COR-L47 (cell line): ENCODE measurements at regions not wholly inside any gene's neighbourhood (a gene's known extent, or its start where the extent isn't known, plus 50 kb on each side); places are given as distances from the start of the nearest gene placed in this dataset.

ENCODE experiments used
- DNase-seq: peaks from one replicate; lab custom pipeline; 2025; lab: John Stamatoyannopoulos, UW

GRCh38 chr14:95413289-95414215 is 93.8 kb upstream of the CLMN start:
- no peak for DNase-seq

DNA sequence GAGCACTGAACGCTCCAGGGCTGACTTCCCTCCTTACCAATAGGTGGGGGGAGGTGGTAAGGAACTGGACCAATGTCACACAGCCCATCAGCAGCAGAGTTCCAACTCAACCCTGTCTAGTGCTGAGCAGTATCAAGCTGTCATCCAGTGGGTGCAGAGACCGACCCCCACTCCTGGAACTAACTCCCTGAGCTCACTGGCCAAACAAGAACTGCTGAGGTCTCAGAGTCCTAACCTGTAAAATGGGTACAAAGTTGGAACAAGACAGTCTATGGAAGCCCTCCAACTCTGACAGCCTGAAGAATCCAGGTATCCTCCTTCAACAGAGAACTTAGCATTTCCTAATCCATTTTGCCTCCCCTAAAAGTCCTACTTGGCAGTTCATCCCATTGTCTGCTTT is 91.1 kb upstream of the CLMN start:
- DNase-seq = no peak

DNA sequence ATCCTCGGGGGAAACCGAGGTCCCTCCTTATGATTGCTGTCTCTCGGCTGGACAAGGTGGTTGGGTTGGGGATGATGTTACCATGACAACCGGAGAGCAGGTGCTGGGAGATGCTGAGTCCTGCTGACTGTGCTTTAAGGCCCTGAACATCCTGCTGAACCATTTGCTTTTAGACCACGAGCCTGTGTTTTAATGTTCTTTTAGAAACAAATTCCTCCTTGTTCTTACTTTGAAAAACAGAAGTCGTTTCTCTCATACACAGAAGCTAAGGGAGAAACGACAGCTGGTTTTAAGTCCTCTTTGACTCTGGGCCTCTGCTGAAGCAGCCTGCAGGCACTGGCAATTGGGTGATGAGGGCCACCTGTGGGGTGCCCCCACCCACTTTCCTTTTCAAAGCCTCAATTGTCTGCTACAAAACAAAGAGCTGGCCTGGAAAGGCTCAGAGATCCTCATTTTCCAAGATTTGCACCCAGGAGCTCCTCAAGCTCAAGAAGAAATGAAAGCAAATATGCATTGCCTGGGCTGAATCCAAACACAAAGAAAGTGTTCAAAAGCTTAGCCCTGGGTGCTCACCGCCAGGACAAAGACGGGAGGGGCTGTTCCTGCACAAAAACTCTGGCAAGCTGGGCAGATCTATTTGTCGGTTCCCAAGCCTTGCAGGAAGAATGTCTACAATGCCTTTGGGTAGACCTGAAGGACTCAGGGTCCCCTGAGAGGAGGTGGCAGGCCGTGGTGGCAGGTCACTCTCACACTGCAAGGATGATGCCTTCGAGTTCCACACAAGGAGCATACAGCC is 90.0 kb upstream of the CLMN start:
- DNase-seq = peak; percentile 46

GRCh38 chr14:95408731-95409476 is 89.2 kb upstream of the CLMN start:
- DNase-seq = no peak

DNA sequence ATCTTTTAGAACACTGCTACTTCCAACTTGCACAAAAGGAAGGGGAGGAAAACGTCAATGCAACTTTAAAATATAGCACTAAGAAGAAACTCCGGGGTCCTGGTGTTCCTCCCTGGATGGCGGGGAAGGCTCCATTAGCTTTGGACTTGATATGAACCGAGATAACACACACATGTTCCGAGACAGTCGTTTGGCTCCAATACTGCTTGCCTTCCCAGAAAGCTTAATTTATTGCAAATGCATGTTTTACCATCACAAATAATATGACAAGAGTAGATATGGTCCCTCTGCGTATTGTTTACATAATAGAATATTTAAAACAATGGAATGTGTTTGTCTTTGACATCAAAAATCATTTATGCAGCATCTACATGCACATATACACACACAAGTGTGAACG is 87.6 kb upstream of the CLMN start:
- no peak for DNase-seq

DNA sequence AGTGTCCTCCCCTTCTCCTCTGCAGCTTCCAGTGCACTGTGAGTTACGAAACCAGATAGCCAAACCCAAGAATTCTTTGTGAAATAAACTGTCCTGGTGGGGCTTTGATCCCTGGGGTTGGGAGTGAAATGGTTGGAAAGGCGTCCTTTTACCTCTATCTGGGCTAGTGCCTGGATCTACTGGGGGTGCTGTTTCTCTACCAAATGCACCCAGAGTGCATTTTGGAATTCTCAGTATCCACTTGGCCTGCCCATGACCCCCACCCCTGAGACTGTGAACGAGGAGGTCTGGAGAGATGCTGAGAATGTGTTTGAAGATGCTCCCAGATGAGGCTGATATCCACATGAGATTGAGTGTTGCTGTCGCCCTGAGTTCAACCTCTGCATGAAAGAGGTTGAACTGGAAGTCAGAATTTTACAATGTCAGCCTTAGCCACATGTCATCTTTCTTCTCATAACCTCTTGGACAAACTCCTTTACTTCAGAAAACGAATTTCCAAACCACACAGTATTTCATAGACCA is 87.1 kb upstream of the CLMN start:
- DNase-seq = no peak

DNA sequence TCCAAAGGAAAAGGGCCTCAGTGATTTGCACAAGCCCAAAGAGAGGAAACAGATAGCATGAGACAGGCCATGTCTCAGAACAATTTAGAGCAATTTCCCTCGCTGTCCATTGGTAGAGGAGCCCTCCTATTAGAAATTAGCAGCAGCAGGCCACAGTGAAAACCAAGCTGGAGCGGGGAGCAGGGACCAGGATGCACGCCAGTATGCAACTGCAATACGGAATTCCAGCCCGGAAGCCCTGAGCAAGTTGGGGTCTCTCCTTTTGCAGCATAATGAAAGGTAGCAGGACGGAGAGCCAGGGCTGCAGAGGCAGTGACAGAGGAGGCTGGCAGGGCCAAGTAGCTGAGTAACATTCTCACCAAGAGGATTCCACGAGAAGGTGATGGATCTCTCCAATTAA is 84.9 kb upstream of the CLMN start:
- DNase-seq = no peak

DNA sequence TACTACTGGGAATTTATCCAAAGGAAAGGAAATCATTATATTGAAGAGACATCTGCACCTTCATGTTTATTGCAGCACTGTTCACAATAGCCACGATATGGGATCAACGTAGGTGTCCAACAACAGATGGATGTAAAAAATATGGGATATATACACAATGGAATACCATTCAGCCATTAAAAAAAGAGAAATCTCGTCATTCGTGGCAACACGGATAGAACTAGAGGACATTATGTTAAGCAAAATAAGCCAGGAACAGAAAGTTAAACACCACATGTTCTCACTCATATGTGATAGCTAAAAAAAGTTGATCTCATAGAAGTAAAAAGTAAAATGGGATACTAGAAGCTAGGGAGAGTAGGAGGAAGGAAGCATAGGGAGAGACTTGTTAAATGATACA is 82.9 kb upstream of the CLMN start:
- DNase-seq = no peak

DNA sequence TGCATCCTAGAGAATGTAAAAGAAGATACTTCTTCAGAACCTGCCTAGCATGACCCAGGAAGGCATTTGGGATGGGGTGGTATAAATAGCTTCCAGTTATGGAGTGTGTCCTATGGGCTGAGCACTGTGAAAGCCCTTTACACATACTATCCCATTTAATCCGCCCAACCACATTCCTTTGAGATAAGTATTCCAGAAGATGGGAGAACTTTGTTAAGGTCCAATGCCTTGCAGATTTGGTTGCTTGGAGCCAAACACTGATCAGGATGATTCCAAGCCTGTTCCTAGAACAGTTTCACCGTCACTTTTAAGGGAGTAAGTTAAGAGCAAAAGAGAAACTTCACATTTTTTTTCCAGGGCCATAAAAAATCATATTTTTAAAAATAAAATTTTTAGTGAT is 82.5 kb upstream of the CLMN start:
- DNase-seq = no peak

DNA sequence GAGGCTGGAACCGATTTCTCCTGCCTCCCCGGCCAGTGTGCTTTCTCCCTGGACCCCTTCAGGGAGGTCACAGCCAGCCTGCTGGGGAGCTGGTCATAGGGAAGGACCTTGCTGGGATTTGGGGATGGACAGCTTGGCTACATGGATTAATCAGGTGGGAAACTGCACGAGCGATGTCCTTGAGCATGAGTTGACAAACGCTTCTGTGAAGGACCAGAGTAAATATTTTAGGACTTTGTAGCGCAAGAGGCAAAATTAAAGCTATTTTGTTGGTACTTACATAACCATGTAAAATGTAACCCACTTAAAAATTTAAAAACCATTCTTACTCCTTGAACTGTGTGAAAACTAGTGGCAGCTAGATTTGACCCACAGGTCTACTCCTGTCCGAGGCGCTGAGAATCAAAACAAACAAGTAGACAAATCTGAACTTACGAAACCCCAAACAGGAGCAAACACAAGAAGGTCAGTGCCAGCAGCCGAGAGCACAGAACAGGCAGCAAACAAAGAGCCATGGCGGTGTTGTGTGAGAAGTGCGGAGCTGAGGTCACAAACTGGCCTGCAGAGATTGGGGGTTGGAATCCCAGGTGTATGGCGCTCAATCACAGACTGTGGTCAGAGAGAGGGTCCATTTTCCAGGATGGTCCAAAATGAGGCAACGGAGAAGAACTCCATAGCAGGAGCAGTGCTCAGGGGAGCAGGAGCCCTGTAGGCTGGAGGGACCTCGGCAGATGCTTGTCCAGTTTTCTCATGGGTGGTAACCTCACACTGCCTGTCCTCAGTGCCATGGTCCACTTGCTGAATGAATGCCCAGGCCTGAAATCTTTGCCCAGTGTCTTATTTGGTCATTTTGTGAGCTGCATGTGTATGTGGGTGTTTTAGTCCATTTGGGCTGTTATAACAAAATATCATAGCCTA is 79.2 kb upstream of the CLMN start:
- DNase-seq = no peak

DNA sequence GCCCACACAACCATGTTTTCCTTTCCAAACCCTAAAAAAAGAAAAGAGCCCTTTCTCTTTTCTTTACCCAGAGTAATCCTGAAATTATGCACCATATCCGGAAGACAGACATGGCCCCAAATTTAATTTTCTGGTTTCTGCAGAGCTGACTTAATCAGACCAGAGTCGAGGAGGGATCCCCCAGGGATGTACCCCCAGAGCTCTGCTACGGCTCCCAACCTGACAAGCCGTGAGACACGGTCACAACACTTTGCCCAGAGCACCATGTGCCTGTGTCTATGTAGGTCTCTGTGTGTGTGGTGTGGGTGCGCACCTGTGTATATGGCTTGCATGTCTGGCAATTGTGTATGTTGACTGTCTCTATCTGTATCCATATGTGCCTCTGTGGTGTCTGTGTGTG is 77.6 kb upstream of the CLMN start:
- no peak for DNase-seq

DNA sequence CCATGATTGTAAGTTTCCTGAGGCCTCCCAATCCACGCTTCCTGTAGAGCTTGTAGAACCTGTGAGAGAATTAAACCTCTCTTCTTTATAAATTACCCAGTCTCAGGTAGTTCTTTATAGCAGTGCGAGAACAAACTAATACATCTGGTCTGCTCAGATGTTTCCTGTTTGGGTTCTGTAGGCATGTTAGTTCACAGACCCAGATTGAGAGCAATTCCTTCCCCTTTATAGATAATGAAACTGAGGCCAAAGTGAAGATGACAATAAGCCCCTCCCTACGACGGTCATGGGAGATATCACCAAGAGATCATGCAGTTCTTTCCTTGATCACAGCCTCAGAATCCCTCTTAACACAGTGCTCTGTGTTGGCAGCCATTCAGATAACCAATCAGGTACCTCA is 76.5 kb upstream of the CLMN start:
- DNase-seq = no peak

DNA sequence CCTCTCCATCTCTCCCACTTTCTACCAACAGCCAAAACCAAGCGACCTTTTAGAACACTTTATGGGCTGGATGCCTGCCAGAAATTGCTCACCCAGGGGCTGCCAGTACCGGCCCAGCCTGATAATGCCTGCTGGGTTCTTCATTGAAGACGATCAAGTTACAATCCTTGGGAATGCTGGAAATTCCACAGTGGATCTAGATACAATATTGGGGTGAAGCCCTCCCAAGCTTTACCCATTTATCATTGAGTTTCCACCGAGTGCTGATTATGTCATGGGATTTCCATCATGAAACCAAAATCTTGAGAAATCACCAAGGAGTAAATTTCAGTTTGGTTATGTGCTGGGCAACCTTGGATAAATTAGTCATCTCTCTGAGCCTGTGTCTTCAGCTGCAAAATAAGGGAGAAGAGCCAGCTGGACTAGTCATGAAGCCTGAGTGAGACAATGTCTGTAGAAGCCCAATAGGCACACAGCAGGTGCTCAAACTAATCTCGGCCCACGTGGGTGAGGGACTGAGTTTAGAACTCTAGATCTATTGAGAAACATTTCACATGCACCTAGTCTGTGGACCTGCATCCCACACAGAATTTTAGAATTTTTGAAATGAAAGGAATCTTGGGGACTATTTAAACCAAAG is 75.5 kb upstream of the CLMN start:
- no peak for DNase-seq

- no peak for DNase-seq
These were observed 74.8 kb upstream of the CLMN start for GRCh38 chr14:95394297-95395097.

DNA sequence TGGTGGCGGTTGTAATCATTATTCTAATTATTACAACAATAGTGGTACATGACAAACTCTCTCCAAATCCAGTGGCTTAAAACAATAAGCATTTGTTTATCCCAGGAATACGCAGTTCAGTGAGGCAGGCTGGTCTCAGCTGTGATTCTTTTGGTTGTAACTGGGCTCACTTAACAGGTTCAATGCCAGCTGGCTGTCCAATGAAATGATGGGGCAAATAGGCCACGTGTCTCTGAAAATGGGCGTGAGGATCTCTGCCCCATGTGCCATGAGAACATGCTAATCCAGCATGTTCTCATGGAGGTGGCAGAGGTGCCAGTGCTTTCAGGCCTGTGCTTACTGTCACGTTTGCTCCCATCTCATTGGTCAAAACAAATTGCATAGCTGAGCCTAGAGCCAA is 73.1 kb upstream of the CLMN start:
- no peak for DNase-seq

DNA sequence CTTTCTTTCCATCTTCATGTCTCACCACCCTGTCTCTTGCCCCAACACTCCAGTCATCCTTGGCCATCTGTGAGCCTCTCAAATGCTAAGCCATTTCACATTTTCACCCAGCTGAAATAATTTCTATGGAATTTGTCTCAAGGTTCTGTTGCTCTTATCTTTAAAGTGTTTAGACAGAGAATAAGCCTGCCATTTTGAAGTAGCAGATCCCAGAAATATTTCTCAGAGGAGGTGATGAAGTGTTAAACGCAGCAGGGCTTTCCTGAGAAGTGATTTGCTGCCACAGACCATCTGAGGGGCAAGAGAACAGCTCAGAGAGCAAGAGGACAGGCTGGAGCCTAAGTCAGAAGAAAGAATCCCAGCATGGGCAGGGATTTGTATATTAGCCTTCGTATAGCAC is 71.6 kb upstream of the CLMN start:
- DNase-seq = no peak

DNA sequence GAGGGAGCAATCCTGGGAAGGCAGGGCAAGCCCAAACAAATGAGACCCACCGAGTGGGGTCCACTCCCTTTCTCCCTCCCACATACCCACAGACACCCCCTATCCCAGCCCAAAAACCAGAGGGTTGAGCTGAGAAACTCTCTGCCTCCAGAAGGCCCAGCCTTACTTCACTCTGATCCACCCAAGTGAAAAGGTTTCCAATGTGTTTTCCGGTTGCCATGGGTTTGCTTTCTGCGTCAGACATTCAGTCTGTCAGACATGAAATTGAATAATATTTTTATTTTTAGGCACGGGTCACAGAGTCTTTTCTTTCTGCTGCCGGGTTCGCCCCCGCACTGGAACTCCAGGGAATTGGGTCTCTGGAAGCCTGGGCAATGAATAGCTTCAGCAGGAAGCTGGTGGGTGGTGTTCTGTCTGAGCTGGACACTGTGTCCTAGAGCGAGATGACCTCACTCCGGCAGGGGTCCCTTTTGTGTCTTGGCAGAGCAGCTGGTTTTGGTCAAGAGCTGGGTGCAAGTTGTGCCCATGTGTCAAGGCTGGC is 69.8 kb upstream of the CLMN start:
- no peak for DNase-seq

- DNase-seq = no peak
These were observed 69.0 kb upstream of the CLMN start for GRCh38 chr14:95388699-95389098.

DNA sequence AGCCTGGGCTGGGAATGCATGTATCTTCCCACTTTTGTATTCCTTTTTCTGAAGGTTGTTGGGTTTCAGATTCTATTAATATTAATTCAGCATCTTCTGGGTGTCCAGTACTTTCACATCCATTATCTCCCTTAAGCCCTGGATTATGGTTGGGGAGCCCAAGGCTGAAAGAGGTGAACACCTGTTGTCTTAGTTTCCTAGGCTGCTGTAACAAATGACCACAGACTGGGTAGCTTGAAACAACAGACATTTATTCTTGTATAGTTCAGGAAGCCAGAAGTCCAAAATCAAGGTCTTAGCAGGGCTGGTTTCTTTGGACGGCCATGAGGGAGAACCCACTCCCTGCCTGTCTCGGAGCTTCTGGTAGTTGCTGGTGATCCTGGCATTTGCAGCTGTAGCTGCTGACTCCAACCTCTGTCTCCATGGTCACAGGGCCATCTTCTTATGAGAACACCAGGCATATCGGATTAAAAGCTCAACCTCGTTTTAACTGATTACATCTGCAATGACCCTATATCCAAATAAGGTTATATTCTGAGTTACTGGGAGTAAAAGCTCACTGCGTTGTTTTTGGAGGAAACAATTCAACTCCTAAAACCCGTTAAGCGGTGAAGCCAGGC is 68.2 kb upstream of the CLMN start:
- DNase-seq = no peak
